Progenitor cell of endocrine pancreas (in vitro differentiated cells): ENCODE measurements at regions not wholly inside any gene's neighbourhood (a gene's known extent, or its start where the extent isn't known, plus 50 kb on each side); places are given as distances from the start of the nearest gene placed in this dataset.
"Not testable (repeated sequence)": the region's sequence is repeated elsewhere in the genome, so short reads cannot be mapped to it uniquely, and the experiment has no call there.

Experiments
- DNase-seq: peaks from one replicate; pipeline ENCODE4 v3.0.0; 2021; ENCODE audit warnings: low spot score; ENCODE audit not compliant: unreplicated experiment
- H3K27ac Mint-ChIP-seq: 2 replicates; pipeline ENCODE4 v1.8.0; 2021; ENCODE audit warnings: mild to moderate bottlenecking, moderate library complexity, mixed read lengths
- H3K27me3 Mint-ChIP-seq: 2 replicates; pipeline ENCODE4 v1.8.0; 2021; ENCODE audit warnings: mixed read lengths
- H3K36me3 Mint-ChIP-seq: 2 replicates; pipeline ENCODE4 v1.8.0; 2022; ENCODE audit warnings: mixed read lengths; ENCODE audit not compliant: insufficient read depth
- H3K4me1 Mint-ChIP-seq: 2 replicates; pipeline ENCODE4 v1.8.0; 2021; ENCODE audit warnings: low read depth, mixed read lengths
- H3K4me3 Mint-ChIP-seq: 2 replicates; pipeline ENCODE4 v1.8.0; 2021; ENCODE audit warnings: low read depth, mild to moderate bottlenecking, moderate library complexity, mixed read lengths
- H3K9me3 Mint-ChIP-seq: 2 replicates; pipeline ENCODE4 v1.8.0; 2021; ENCODE audit warnings: low read depth, mixed read lengths
- CTCF ChIP-seq: fragments of 200-600 bp; sonication (generic); IDR thresholded peaks from one replicate; pipeline ENCODE4 v1.5.0; 2021; ENCODE audit warnings: antibody characterized with exemption, mild to moderate bottlenecking; ENCODE audit not compliant: unreplicated experiment

- TF ChIP-seq CTCF = no peak
- peaks cover 58% of the 10 kb centered on the region for H3K36me3 Mint-ChIP-seq
Measured at GRCh38 chr6:144435602-144436426, 150.7 kb downstream of the UTRN start.

GRCh38 chr6:144437105-144437504, 152.0 kb downstream of the UTRN start:
- no peak overlapping the region for H3K4me3 Mint-ChIP-seq
- peaks cover 66% of the 10 kb centered on the region for H3K36me3 Mint-ChIP-seq
- no peak for DNase-seq
- H3K9me3 Mint-ChIP-seq = peaks cover 29% of the 10 kb centered on the region
- H3K27ac Mint-ChIP-seq = no peak overlapping the region
- no peaks in the 10 kb centered on the region for H3K27me3 Mint-ChIP-seq
- H3K4me1 Mint-ChIP-seq = peaks cover 22% of the 10 kb centered on the region
- no peak for TF ChIP-seq CTCF

More at GRCh38 chr6:144435602-144436426, 150.7 kb downstream of the UTRN start:
- Mint-ChIP-seq H3K4me1 (peaks cover 29% of the 10 kb centered on the region), H3K27ac (peak overlapping the region; percentile 52), H3K27me3 (no peaks in the 10 kb centered on the region), H3K9me3 (peaks cover 21% of the 10 kb centered on the region), H3K4me3 (no peak overlapping the region)
- DNase-seq = no peak

- Mint-ChIP-seq H3K4me1 (peaks cover 21% of the 10 kb centered on the region), H3K27me3 (no peaks in the 10 kb centered on the region), H3K4me3 (no peak overlapping the region), H3K9me3 (peaks cover 30% of the 10 kb centered on the region), H3K27ac (peak overlapping the region; percentile 61), H3K36me3 (peaks cover 69% of the 10 kb centered on the region)
- TF ChIP-seq CTCF = no peak
- DNase-seq = no peak
Measured at GRCh38 chr6:144438103-144438502, 153.0 kb downstream of the UTRN start.

GRCh38 chr6:144439016-144439415, 153.9 kb downstream of the UTRN start:
- no peaks in the 10 kb centered on the region for H3K27me3 Mint-ChIP-seq
- H3K9me3 Mint-ChIP-seq = peaks cover 30% of the 10 kb centered on the region
- H3K36me3 Mint-ChIP-seq = peaks cover 69% of the 10 kb centered on the region
- H3K27ac Mint-ChIP-seq = no peak overlapping the region
- H3K4me1 Mint-ChIP-seq = peaks cover 21% of the 10 kb centered on the region
- H3K4me3 Mint-ChIP-seq = no peak overlapping the region
- no peak for TF ChIP-seq CTCF
- DNase-seq = no peak

- not testable (repeated sequence) for H3K4me3 Mint-ChIP-seq, H3K27me3 Mint-ChIP-seq, H3K27ac Mint-ChIP-seq, DNase-seq
- Mint-ChIP-seq H3K9me3 (peaks cover 30% of the 10 kb centered on the region), H3K36me3 (peaks cover 60% of the 10 kb centered on the region), H3K4me1 (peaks cover 15% of the 10 kb centered on the region)
Measured at GRCh38 chr6:144441801-144442200, 156.7 kb downstream of the UTRN start.

- no peak for TF ChIP-seq CTCF
- peaks cover 30% of the 10 kb centered on the region for H3K9me3 Mint-ChIP-seq
- H3K27me3 Mint-ChIP-seq = no peaks in the 10 kb centered on the region
- H3K36me3 Mint-ChIP-seq = peaks cover 56% of the 10 kb centered on the region
- DNase-seq = no peak
- H3K4me3 Mint-ChIP-seq = no peak overlapping the region
- peaks cover 7% of the 10 kb centered on the region for H3K4me1 Mint-ChIP-seq
- no peak overlapping the region for H3K27ac Mint-ChIP-seq
Measured at GRCh38 chr6:144443157-144443556, 158.0 kb downstream of the UTRN start.
